H9 (cell line): ENCODE measurements at regions not wholly inside any gene's neighbourhood (a gene's known extent, or its start where the extent isn't known, plus 50 kb on each side); places are given as distances from the start of the nearest gene placed in this dataset.

Source experiments
- DNase-seq: peaks from one replicate; pipeline ENCODE4 v3.0.0-alpha.2; 2017
- H2AFZ ChIP-seq: one replicate; pipeline ENCODE4 v1.6.1; 2013; ENCODE audit warnings: mild to moderate bottlenecking, low read length, control low read depth, moderate library complexity
- H2AK5ac ChIP-seq: 2 replicates; pipeline ENCODE4 v1.6.1; 2013; ENCODE audit warnings: low read length, control low read depth, mixed read lengths; ENCODE audit not compliant: insufficient read length
- H2BK120ac ChIP-seq: one replicate; pipeline ENCODE4 v1.6.1; 2013; ENCODE audit warnings: low read depth, mild to moderate bottlenecking, low read length, control low read depth, inconsistent platforms; ENCODE audit not compliant: poor library complexity, severe bottlenecking
- H2BK12ac ChIP-seq: 2 replicates; pipeline ENCODE4 v1.6.1; 2013; ENCODE audit warnings: low read length, control low read depth, mixed read lengths, low read depth; ENCODE audit not compliant: insufficient read length
- H2BK15ac ChIP-seq: 2 replicates; pipeline ENCODE4 v1.6.1; 2013; ENCODE audit warnings: low read depth, low read length, control low read depth
- H2BK20ac ChIP-seq: one replicate; pipeline ENCODE4 v1.6.1; 2013; ENCODE audit warnings: low read depth, mild to moderate bottlenecking, low read length, control low read depth, inconsistent platforms; ENCODE audit not compliant: poor library complexity, severe bottlenecking
- H2BK5ac ChIP-seq: 2 replicates; pipeline ENCODE4 v1.6.1; 2013; ENCODE audit warnings: low read length, control low read depth, mixed read lengths; ENCODE audit not compliant: insufficient read length
- H3K14ac ChIP-seq: 2 replicates; pipeline ENCODE4 v1.6.1; 2013; ENCODE audit warnings: low read length, control low read depth; ENCODE audit not compliant: insufficient read depth
- H3K18ac ChIP-seq: 2 replicates; pipeline ENCODE4 v1.6.1; 2013; ENCODE audit warnings: low read depth, mild to moderate bottlenecking, mixed read lengths, low read length, control low read depth; ENCODE audit not compliant: insufficient read length
- H3K23ac ChIP-seq: 2 replicates; pipeline ENCODE4 v1.6.1; 2013; ENCODE audit warnings: low read length, control low read depth, mixed read lengths, low read depth; ENCODE audit not compliant: insufficient read length
- H3K23me2 ChIP-seq: 2 replicates; pipeline ENCODE4 v1.6.1; 2013; ENCODE audit warnings: low read depth, mild to moderate bottlenecking, mixed read lengths, low read length, control low read depth; ENCODE audit not compliant: insufficient read length, poor library complexity, severe bottlenecking
- H3K27ac ChIP-seq: 2 replicates; pipeline ENCODE4 v1.5.1; 2013; ENCODE audit warnings: low read length, control low read depth, mixed read lengths, low read depth; ENCODE audit not compliant: insufficient read length
- H3K27me3 ChIP-seq: 2 replicates; pipeline ENCODE4 v1.6.1; 2013; ENCODE audit warnings: low read length, control low read depth, inconsistent platforms; ENCODE audit not compliant: insufficient read depth
- H3K4ac ChIP-seq: 2 replicates; pipeline ENCODE4 v1.6.1; 2013; ENCODE audit warnings: low read depth, mild to moderate bottlenecking, control low read depth, inconsistent platforms, low read length, moderate library complexity
- H3K4me1 ChIP-seq: 2 replicates; pipeline ENCODE4 v1.6.1; 2013; ENCODE audit warnings: low read length, control low read depth, inconsistent platforms; ENCODE audit not compliant: insufficient read depth
- H3K4me2 ChIP-seq: 2 replicates; pipeline ENCODE4 v1.6.1; 2013; ENCODE audit warnings: low read length, control low read depth, mixed read lengths; ENCODE audit not compliant: insufficient read length, insufficient read depth
- H3K56ac ChIP-seq: 2 replicates; pipeline ENCODE4 v1.6.1; 2013; ENCODE audit warnings: low read depth, mild to moderate bottlenecking, mixed read lengths, low read length, control low read depth; ENCODE audit not compliant: insufficient read length
- H3K79me1 ChIP-seq: 2 replicates; pipeline ENCODE4 v1.6.1; 2013; ENCODE audit warnings: low read depth, mild to moderate bottlenecking, moderate library complexity, low read length, control low read depth, inconsistent platforms; ENCODE audit not compliant: insufficient read depth, poor library complexity, severe bottlenecking
- H3K79me2 ChIP-seq: 2 replicates; pipeline ENCODE4 v1.6.1; 2013; ENCODE audit warnings: low read length, control low read depth, inconsistent platforms; ENCODE audit not compliant: insufficient read depth
- H3K9ac ChIP-seq: 2 replicates; pipeline ENCODE4 v1.6.1; 2013; ENCODE audit warnings: low read length, control low read depth, mixed read lengths; ENCODE audit not compliant: insufficient read length; ENCODE audit errors: extremely low read depth
- H3K9me3 ChIP-seq: one replicate; pipeline ENCODE4 v1.6.1; 2013; ENCODE audit warnings: low read depth, low read length, inconsistent platforms; ENCODE audit not compliant: control insufficient read depth
- H3T11ph ChIP-seq: one replicate; pipeline ENCODE4 v1.6.1; 2013; ENCODE audit warnings: mild to moderate bottlenecking, low read length, control low read depth, inconsistent platforms
- H4K20me1 ChIP-seq: one replicate; pipeline ENCODE4 v1.6.1; 2013; ENCODE audit not compliant: control insufficient read depth, insufficient read length, insufficient read depth
- H4K5ac ChIP-seq: 2 replicates; pipeline ENCODE4 v1.6.1; 2013; ENCODE audit warnings: low read depth, mild to moderate bottlenecking, mixed read lengths, low read length, control low read depth; ENCODE audit not compliant: insufficient read length
- H4K8ac ChIP-seq: replicated peaks from 2 replicates; pipeline ENCODE4 v1.6.1; 2013; ENCODE audit warnings: low read length, control low read depth, mixed read lengths, low read depth; ENCODE audit not compliant: insufficient read length
- H4K91ac ChIP-seq: 2 replicates; pipeline ENCODE4 v1.6.1; 2013; ENCODE audit warnings: low read depth, mild to moderate bottlenecking, moderate library complexity, mixed read lengths, low read length, control low read depth; ENCODE audit not compliant: insufficient read length
- H3K27ac Mint-ChIP-seq, 3 experiments: 2 replicates in 2 of 3; 3 replicates in 1 of 3; pipeline ENCODE4 v1.8.0; 2020 to 2021; ENCODE audit warnings: mixed read lengths in 3 of 3, mild to moderate bottlenecking in 1 of 3, moderate library complexity in 1 of 3
- H3K27me3 Mint-ChIP-seq: 2 replicates; pipeline ENCODE4 v1.8.0; 2021; ENCODE audit warnings: low read depth, mild to moderate bottlenecking, moderate library complexity, mixed read lengths
- H3K36me3 Mint-ChIP-seq, 3 experiments: 2 replicates in 2 of 3; 3 replicates in 1 of 3; pipeline ENCODE4 v1.8.0; 2020 to 2021; ENCODE audit warnings: low read depth in 3 of 3, mixed read lengths in 3 of 3; ENCODE audit not compliant: insufficient read depth in 1 of 3
- H3K4me1 Mint-ChIP-seq, 2 experiments: 2 replicates each; pipeline ENCODE4 v1.8.0; 2020; ENCODE audit warnings: mixed read lengths in 2 of 2
- H3K4me3 Mint-ChIP-seq, 2 experiments: 2 replicates in 1 of 2; 3 replicates in 1 of 2; pipeline ENCODE4 v1.8.0; 2020 to 2021; ENCODE audit warnings: mild to moderate bottlenecking in 2 of 2, mixed read lengths in 2 of 2, moderate library complexity in 1 of 2
- H3K9me3 Mint-ChIP-seq, 2 experiments: 2 replicates in 1 of 2; 3 replicates in 1 of 2; pipeline ENCODE4 v1.8.0; 2020; ENCODE audit warnings: mild to moderate bottlenecking in 2 of 2, mixed read lengths in 2 of 2, moderate library complexity in 1 of 2
- CTCF ChIP-seq: fragments of 200-600 bp; sonication (generic); conservative IDR thresholded peaks from 3 replicates; pipeline ENCODE4 v1.8.0; 2021; ENCODE audit warnings: antibody characterized with exemption, mild to moderate bottlenecking
- WGBS: extraction: QIAGEN DNeasy Blood & Tissue Kit; methylation state at CpG from one replicate; pipeline ENCODE4 v1.1.7; 2013; ENCODE audit warnings: missing lambda C conversion rate, low lambda C conversion rate, mixed read lengths; ENCODE audit not compliant: insufficient read length; ENCODE audit errors: extremely low coverage; 5-methylcytosine and 5-hydroxymethylcytosine counted together

- Histone ChIP-seq H2AK5ac (no peak overlapping the region), H2BK15ac (no peak overlapping the region), H2BK120ac (no peak overlapping the region), H3K79me1 (no peaks in the 10 kb centered on the region), H4K8ac (no peak overlapping the region), H3T11ph (no peak overlapping the region), H3K14ac (no peak overlapping the region), H3K27ac (no peak overlapping the region), H3K4me2 (no peak overlapping the region), H2AFZ (no peak overlapping the region), H3K4me1 (peaks cover 1% of the 10 kb centered on the region; the same call in 1 of the 2 replicates), H3K23me2 (peaks cover 2% of the 10 kb centered on the region), H2BK20ac (no peak overlapping the region), H3K79me2 (no peaks in the 10 kb centered on the region), H3K9me3 (no peaks in the 10 kb centered on the region), H4K91ac (no peak overlapping the region), H3K4ac (no peak overlapping the region), H3K9ac (no peak overlapping the region), H4K20me1 (no peaks in the 10 kb centered on the region), H3K18ac (no peak overlapping the region), H4K5ac (no peak overlapping the region), H2BK5ac (no peak overlapping the region), H3K23ac (no peak overlapping the region), H3K56ac (no peak overlapping the region), H2BK12ac (no peak overlapping the region), H3K27me3 (no peaks in the 10 kb centered on the region)
- no peaks in the 10 kb centered on the region; a peak in 1 of 7 replicates for H3K36me3 Mint-ChIP-seq
- no peak for TF ChIP-seq CTCF
- H3K27ac Mint-ChIP-seq, result no peak overlapping the region
- no peak for DNase-seq
- no CpG with 5 or more reads among the region's 3 CpGs for WGBS
- H3K9me3 Mint-ChIP-seq, result no peaks in the 10 kb centered on the region
- no peak overlapping the region for H3K4me3 Mint-ChIP-seq
- peaks cover 17 to 23% of the 10 kb centered on the region in 2 experiments for H3K4me1 Mint-ChIP-seq
- no peaks in the 10 kb centered on the region for H3K27me3 Mint-ChIP-seq
Observed at GRCh38 chr15:62301993-62302675, 137.0 kb upstream of the C2CD4B start.
